Fibroblast of lung (primary cell): ENCODE measurements at regions not wholly inside any gene's neighbourhood (a gene's known extent, or its start where the extent isn't known, plus 50 kb on each side); places are given as distances from the start of the nearest gene placed in this dataset.

ENCODE experiments used
- EZH2 ChIP-seq: IDR thresholded peaks from 2 replicates; pipeline ENCODE4 v1.5.1; 2012; ENCODE audit warnings: low read length, control low read depth, mild to moderate bottlenecking; ENCODE audit errors: missing control alignments
- TF ChIP-seq, protein P1 (sequence below), 2 donors: IDR thresholded peaks in 1 of 2; conservative IDR thresholded peaks in 1 of 2; 1 replicate in 1 of 2; 2 replicates in 1 of 2; pipeline ENCODE4 v1.5.1; 2011 to 2012; ENCODE audit warnings: low read length in 2 of 2, control low read depth in 1 of 2, inconsistent platforms in 1 of 2, low read depth in 1 of 2, mild to moderate bottlenecking in 1 of 2

GRCh38 chr20:60132827-60133670 lies 174.8 kb downstream of the CDH26 start:
- TF ChIP-seq, protein P1, sequence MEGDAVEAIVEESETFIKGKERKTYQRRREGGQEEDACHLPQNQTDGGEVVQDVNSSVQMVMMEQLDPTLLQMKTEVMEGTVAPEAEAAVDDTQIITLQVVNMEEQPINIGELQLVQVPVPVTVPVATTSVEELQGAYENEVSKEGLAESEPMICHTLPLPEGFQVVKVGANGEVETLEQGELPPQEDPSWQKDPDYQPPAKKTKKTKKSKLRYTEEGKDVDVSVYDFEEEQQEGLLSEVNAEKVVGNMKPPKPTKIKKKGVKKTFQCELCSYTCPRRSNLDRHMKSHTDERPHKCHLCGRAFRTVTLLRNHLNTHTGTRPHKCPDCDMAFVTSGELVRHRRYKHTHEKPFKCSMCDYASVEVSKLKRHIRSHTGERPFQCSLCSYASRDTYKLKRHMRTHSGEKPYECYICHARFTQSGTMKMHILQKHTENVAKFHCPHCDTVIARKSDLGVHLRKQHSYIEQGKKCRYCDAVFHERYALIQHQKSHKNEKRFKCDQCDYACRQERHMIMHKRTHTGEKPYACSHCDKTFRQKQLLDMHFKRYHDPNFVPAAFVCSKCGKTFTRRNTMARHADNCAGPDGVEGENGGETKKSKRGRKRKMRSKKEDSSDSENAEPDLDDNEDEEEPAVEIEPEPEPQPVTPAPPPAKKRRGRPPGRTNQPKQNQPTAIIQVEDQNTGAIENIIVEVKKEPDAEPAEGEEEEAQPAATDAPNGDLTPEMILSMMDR (conservative IDR thresholded peaks at IDR 0.05 in 1 of 2, IDR thresholded peaks at IDR 0.05 in 1 of 2; ENCODE audit: low read depth in 1 of 2, low read length in 2 of 2) = no peak
- no peak for TF ChIP-seq EZH2
